Left ventricle myocardium inferior (tissue), 1 donor: ENCODE measurements at regions not wholly inside any gene's neighbourhood (a gene's known extent, or its start where the extent isn't known, plus 50 kb on each side); places are given as distances from the start of the nearest gene placed in this dataset.

ENCODE experiments used
- DNase-seq: peaks from one replicate; pipeline ENCODE4 v3.0.0-alpha.2; 2020
- H3K27ac ChIP-seq: fragments of 200-600 bp; replicated peaks from 2 replicates; pipeline ENCODE4 v1.8.0; 2021
- H3K27me3 ChIP-seq: fragments of 200-600 bp; 2 replicates; pipeline ENCODE4 v1.8.0; 2021; ENCODE audit warnings: low read depth
- H3K36me3 ChIP-seq: fragments of 200-600 bp; 2 replicates; pipeline ENCODE4 v1.8.0; 2021
- H3K4me1 ChIP-seq: fragments of 200-600 bp; 2 replicates; pipeline ENCODE4 v1.8.0; 2021
- H3K4me3 ChIP-seq: fragments of 200-600 bp; 2 replicates; pipeline ENCODE4 v1.8.0; 2021; ENCODE audit warnings: mild to moderate bottlenecking, moderate library complexity
- H3K9me3 ChIP-seq: fragments of 200-600 bp; replicated peaks from 2 replicates; pipeline ENCODE4 v1.8.0; 2021
- intact Hi-C: fragments of 100-400 bp; cut with micrococcal nuclease; formaldehyde crosslinking; loops from one replicate; pipeline ENCODE4 v1.11.0; 2022
- TF ChIP-seq, protein P1 (sequence below): fragments of 200-600 bp; IDR thresholded peaks from 2 replicates; pipeline ENCODE4 v1.8.0; 2021; ENCODE audit warnings: antibody characterized with exemption, mild to moderate bottlenecking, borderline replicate concordance
- donor health status: DM: no; HTN: yes; CAD: no; lungs with severe emphysema.

DNA sequence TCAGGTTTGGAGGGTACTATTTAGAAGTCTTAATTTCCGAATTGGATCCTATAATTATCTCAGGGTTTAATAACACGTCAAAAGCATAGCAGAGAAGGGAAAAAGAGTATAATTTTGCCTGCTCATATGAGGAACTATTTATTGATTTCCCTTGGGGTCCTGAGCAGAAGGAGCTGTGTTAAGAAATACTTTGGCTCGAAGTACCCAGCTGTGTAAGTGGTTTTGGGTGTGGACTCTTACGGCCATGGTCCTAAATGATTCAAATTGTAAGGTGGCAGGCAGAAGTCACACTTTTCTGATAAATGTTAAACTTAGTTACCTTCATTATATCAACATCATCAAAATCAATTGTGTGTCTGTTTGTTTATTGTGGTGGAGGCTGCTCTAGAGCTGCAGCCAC lies 190.4 kb downstream of the MTRR start:
- intact Hi-C loops: no loop called here
- Histone ChIP-seq H3K27me3 (peaks cover 6% of the 10 kb centered on the region), H3K27ac (no peak overlapping the region), H3K4me1 (no peaks in the 10 kb centered on the region), H3K36me3 (no peaks in the 10 kb centered on the region), H3K9me3 (no peaks in the 10 kb centered on the region), H3K4me3 (no peak overlapping the region)
- TF ChIP-seq, protein P1, sequence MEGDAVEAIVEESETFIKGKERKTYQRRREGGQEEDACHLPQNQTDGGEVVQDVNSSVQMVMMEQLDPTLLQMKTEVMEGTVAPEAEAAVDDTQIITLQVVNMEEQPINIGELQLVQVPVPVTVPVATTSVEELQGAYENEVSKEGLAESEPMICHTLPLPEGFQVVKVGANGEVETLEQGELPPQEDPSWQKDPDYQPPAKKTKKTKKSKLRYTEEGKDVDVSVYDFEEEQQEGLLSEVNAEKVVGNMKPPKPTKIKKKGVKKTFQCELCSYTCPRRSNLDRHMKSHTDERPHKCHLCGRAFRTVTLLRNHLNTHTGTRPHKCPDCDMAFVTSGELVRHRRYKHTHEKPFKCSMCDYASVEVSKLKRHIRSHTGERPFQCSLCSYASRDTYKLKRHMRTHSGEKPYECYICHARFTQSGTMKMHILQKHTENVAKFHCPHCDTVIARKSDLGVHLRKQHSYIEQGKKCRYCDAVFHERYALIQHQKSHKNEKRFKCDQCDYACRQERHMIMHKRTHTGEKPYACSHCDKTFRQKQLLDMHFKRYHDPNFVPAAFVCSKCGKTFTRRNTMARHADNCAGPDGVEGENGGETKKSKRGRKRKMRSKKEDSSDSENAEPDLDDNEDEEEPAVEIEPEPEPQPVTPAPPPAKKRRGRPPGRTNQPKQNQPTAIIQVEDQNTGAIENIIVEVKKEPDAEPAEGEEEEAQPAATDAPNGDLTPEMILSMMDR: no peak
- no peak for DNase-seq

DNA sequence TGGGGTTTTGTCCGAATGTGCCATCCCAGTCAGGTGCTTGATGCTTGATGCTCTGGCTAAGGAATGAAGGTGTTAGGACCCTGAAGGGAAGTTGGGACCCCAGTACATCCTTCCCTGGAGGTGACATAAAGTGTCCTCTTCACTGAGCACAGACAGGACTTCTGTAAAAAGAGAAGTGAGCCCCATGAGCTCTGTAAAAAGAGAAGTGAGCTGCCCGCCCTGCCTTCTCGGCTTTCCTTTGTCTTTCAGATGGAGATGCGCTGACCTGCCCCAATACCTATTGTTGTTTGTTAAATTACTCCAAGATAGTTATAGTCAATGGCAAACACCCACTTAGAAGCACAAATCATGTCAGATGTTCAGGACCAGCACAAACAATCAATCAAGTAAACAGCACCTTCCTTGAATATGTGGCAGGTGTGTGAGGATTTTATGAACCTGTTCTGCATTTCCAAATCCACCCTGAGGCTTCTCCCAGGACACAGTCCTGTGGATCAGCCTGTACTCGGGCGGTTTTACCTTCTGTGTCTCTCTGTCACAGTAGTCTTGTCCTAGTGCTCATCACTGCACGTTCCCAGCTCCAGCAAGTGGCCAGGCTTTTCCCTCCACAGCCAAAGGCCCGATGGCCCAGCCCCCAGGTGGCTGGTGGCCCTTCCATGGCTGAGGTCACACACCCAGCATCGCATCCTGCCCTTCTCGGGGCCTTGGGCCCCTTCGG lies 191.4 kb downstream of the MTRR start:
- no peak for DNase-seq
- H3K9me3 ChIP-seq: no peaks in the 10 kb centered on the region
- H3K4me1 ChIP-seq: no peaks in the 10 kb centered on the region
- TF ChIP-seq, protein P1: no peak
- intact Hi-C loops: no loop called here
- H3K4me3 ChIP-seq: no peak overlapping the region
- H3K27me3 ChIP-seq: peaks cover 6% of the 10 kb centered on the region
- no peak overlapping the region for H3K27ac ChIP-seq
- H3K36me3 ChIP-seq: no peaks in the 10 kb centered on the region

DNA sequence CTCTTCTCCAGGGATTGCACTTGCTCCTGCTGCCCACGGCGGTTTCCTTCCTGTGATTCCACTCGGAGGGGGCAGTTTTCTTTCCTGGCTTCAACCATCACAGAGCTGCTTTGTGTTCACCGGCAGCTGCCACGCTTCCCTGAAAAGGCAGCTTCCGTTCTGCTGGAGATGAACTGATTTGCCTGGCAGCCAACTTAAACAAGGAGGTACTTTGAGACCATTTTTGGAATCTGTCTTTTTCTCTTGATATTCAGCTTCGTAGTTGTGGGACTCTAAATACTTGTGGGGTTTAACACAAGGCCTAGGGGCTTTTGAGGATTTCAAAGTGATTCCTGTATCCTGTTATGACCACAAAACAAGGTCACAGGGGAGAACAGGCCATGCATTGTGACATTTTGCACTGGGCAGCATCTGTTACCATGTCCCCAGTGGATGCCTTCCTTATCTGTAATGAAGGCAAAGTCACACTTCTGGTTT lies 192.0 kb downstream of the MTRR start:
- Histone ChIP-seq H3K4me3 (no peak overlapping the region), H3K27ac (no peak overlapping the region), H3K9me3 (no peaks in the 10 kb centered on the region), H3K4me1 (no peaks in the 10 kb centered on the region), H3K27me3 (peaks cover 6% of the 10 kb centered on the region), H3K36me3 (no peaks in the 10 kb centered on the region)
- intact Hi-C loops: no loop called here
- no peak for DNase-seq
- TF ChIP-seq, protein P1: no peak

DNA sequence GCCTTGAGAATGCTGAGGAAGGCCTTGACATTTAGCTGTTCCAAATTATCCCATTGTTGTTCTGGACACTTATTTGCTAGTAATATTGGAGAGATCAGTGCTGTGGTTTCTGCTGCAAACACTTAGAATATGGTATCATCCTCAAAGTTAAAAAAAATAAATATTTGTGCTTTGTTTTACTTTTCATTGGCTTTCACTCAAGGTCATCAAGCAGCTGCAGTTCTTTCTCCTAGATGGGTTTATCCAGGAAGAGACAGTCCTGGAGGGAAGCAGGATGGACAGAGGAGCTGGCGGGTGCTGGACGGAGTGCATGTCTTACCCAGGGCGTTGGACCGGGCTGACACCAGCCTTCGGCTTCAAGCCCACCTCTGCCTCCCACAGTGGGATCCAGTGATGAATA lies 193.6 kb downstream of the MTRR start:
- H3K4me3 ChIP-seq: no peak overlapping the region
- H3K27me3 ChIP-seq: no peaks in the 10 kb centered on the region
- DNase-seq: no peak
- no peaks in the 10 kb centered on the region for H3K4me1 ChIP-seq
- H3K9me3 ChIP-seq: no peaks in the 10 kb centered on the region
- H3K36me3 ChIP-seq: no peaks in the 10 kb centered on the region
- TF ChIP-seq, protein P1: no peak
- H3K27ac ChIP-seq: no peak overlapping the region
- intact Hi-C loops: no loop called here

DNA sequence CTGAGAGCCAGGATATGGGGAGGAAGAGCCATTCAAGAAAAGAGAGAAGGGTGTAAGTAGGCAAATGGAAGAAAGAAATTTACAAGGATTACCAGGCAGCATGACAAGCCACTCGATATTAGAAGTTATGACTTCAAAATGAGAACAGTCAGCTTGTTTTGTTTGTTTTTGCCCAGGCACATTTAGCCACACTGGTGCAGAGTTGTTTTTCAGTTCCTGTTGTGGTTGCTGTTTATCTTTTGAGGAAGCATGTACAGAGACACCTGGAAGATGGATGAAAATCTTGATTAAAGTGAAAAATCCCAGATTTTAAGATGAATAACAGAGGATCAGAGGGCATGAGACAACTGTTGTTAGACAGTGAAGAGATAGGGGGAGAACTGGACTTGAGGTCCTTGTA lies 199.1 kb downstream of the MTRR start:
- intact Hi-C loops: no loop called here
- H3K27me3 ChIP-seq: no peaks in the 10 kb centered on the region
- no peaks in the 10 kb centered on the region for H3K36me3 ChIP-seq
- no peaks in the 10 kb centered on the region for H3K9me3 ChIP-seq
- TF ChIP-seq, protein P1: no peak
- no peak overlapping the region for H3K4me3 ChIP-seq
- H3K27ac ChIP-seq: no peak overlapping the region
- no peak for DNase-seq
- H3K4me1 ChIP-seq: no peaks in the 10 kb centered on the region
